PC-9 (cell line): ENCODE measurements at regions not wholly inside any gene's neighbourhood (a gene's known extent, or its start where the extent isn't known, plus 50 kb on each side); places are given as distances from the start of the nearest gene placed in this dataset.

Source experiments
- BruUV-seq: library from RNA; stranded (reverse); fragments of 400-500 nt; replicated peaks from 2 replicates; lab custom pipeline; 2021; lab: Mats Ljungman, UMichigan
- CTCF ChIA-PET: fragments of 300-600 bp; sonication (Branson Sonifier 250); formaldehyde crosslinking; loops from one replicate; lab custom pipeline; 2022; ENCODE audit warnings: antibody characterized with exemption; lab: Charles Lee
- POLR2A ChIA-PET: fragments of 300-600 bp; sonication (Branson Sonifier 250); formaldehyde crosslinking; loops from one replicate; lab custom pipeline; 2022; ENCODE audit warnings: antibody characterized with exemption; ENCODE audit not compliant: unreplicated experiment; lab: Charles Lee
- DNase-seq, 2 experiments: peaks; one replicate each; pipeline versions ENCODE4 v3.0.0 to v3.0.0-alpha.2; 2015 to 2022; ENCODE audit warnings: mixed read lengths in 1 of 2
- H2AFZ ChIP-seq: fragments of 200-600 bp; sonication (generic); 2 replicates; pipeline ENCODE4 v1.8.1; 2017; ENCODE audit warnings: antibody characterized with exemption
- H3F3A ChIP-seq: fragments of 200-600 bp; sonication (generic); 2 replicates; pipeline ENCODE4 v1.8.1; 2017; ENCODE audit warnings: antibody characterized with exemption, mild to moderate bottlenecking, low read depth; ENCODE audit not compliant: insufficient read depth
- H3K27ac ChIP-seq: fragments of 200-600 bp; sonication (generic); 2 replicates; pipeline ENCODE4 v1.6.1; 2016; ENCODE audit warnings: mixed run types
- H3K27me3 ChIP-seq: fragments of 200-600 bp; sonication (generic); 2 replicates; pipeline ENCODE4 v1.6.1; 2016; ENCODE audit warnings: low read depth, mixed run types; ENCODE audit not compliant: insufficient read depth
- H3K36me3 ChIP-seq: fragments of 200-600 bp; sonication (generic); 2 replicates; pipeline ENCODE4 v1.6.1; 2016; ENCODE audit warnings: low read depth, mixed run types
- H3K4me1 ChIP-seq: fragments of 200-600 bp; sonication (generic); replicated peaks from 2 replicates; pipeline ENCODE4 v1.6.1; 2016; ENCODE audit warnings: mixed run types; ENCODE audit not compliant: insufficient read depth
- H3K4me2 ChIP-seq: fragments of 200-600 bp; sonication (generic); 2 replicates; pipeline ENCODE4 v1.6.1; 2017; ENCODE audit warnings: mixed run types
- H3K4me3 ChIP-seq: fragments of 200-600 bp; sonication (generic); 2 replicates; pipeline ENCODE4 v1.6.1; 2016; ENCODE audit warnings: mixed run types
- H3K79me2 ChIP-seq: fragments of 200-600 bp; sonication (generic); 2 replicates; pipeline ENCODE4 v1.6.1; 2017; ENCODE audit warnings: low read depth, mixed run types
- H3K9me2 ChIP-seq: fragments of 200-600 bp; sonication (generic); 2 replicates; pipeline ENCODE4 v1.8.1; 2017; ENCODE audit warnings: mild to moderate bottlenecking; ENCODE audit not compliant: insufficient read depth
- H3K9me3 ChIP-seq: fragments of 200-600 bp; sonication (generic); 2 replicates; pipeline ENCODE4 v1.8.1; 2016; ENCODE audit warnings: low read depth; ENCODE audit not compliant: insufficient read depth
- H4K20me1 ChIP-seq: fragments of 200-600 bp; sonication (generic); 2 replicates; pipeline ENCODE4 v1.8.1; 2017; ENCODE audit not compliant: insufficient read depth
- EZH2 ChIP-seq: fragments of 200-600 bp; sonication (generic); IDR thresholded peaks from 2 replicates; pipeline ENCODE4 v1.8.0; 2017; ENCODE audit warnings: antibody characterized with exemption, low read depth
- intact Hi-C: fragments of 100-400 bp; cut with micrococcal nuclease; formaldehyde crosslinking; loops from one replicate; pipeline ENCODE4 v1.10.0; 2022; ENCODE audit not compliant: unreplicated experiment
- TF ChIP-seq, protein P1 (sequence below): fragments of 200-600 bp; sonication (generic); conservative IDR thresholded peaks from 2 replicates; pipeline ENCODE4 v1.6.1; 2017; ENCODE audit warnings: mixed run types, antibody characterized with exemption, mild to moderate bottlenecking, moderate library complexity

DNA sequence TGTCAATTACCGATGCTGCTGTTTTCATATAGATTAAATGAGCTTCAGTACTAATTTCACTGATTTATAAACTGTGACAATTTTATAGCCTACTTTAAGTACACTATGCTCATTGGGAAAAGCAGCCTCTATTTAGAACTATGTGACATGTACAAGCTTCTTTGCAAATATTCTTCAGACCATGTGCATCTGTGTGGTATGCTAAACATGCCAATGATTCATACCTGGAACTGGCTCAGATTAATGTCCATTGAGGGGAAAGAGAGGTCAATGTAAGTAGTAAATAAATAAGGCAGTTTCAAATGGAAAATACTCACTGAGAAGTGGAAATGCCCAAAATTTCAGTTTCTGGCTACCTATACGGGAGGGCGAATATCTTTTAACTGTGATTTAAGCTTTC lies 777.7 kb downstream of the C6orf118 start:
- Histone ChIP-seq H3K9me3 (no peaks in the 10 kb centered on the region), H3K4me3 (no peak overlapping the region), H3K36me3 (no peaks in the 10 kb centered on the region), H3K4me1 (no peaks in the 10 kb centered on the region), H3K79me2 (no peaks in the 10 kb centered on the region), H3K27ac (no peak overlapping the region), H3F3A (no peaks in the 10 kb centered on the region), H4K20me1 (no peaks in the 10 kb centered on the region), H3K4me2 (no peak overlapping the region), H3K27me3 (no peaks in the 10 kb centered on the region), H3K9me2 (no peaks in the 10 kb centered on the region; the same call in 1 of the 2 replicates), H2AFZ (no peak overlapping the region)
- DNase-seq, result no peak
- no TSS peak for BruUV-seq
- TF ChIP-seq EZH2, result no peak
- TF ChIP-seq, protein P1, sequence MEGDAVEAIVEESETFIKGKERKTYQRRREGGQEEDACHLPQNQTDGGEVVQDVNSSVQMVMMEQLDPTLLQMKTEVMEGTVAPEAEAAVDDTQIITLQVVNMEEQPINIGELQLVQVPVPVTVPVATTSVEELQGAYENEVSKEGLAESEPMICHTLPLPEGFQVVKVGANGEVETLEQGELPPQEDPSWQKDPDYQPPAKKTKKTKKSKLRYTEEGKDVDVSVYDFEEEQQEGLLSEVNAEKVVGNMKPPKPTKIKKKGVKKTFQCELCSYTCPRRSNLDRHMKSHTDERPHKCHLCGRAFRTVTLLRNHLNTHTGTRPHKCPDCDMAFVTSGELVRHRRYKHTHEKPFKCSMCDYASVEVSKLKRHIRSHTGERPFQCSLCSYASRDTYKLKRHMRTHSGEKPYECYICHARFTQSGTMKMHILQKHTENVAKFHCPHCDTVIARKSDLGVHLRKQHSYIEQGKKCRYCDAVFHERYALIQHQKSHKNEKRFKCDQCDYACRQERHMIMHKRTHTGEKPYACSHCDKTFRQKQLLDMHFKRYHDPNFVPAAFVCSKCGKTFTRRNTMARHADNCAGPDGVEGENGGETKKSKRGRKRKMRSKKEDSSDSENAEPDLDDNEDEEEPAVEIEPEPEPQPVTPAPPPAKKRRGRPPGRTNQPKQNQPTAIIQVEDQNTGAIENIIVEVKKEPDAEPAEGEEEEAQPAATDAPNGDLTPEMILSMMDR, result no peak
- ChIA-PET CTCF (no interaction called here), POLR2A (no interaction called here)
- intact Hi-C loops, result no loop called here

DNA sequence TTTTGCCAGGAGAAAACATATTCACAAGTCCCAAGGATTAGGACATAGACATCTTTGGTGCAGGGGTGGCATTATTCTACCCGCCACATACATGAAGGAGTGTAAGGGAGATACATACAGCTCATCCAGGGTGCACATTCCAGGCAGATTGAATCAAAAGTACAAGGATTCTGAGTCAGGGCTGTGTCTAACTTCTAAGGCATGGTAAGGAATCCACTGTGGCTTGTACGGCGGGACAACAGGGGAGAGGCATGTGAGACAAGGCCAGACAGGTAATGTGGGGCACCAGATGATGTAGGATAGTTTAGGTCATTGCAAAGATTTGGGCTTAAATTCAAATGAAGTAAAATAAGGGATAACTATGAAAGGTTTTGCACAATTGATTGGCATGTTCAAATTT lies 780.9 kb downstream of the C6orf118 start:
- TF ChIP-seq EZH2, result no peak
- Histone ChIP-seq H3K79me2 (no peaks in the 10 kb centered on the region), H3F3A (no peaks in the 10 kb centered on the region), H3K4me2 (no peak overlapping the region), H3K27me3 (no peaks in the 10 kb centered on the region), H2AFZ (no peak overlapping the region), H4K20me1 (no peaks in the 10 kb centered on the region), H3K9me2 (no peaks in the 10 kb centered on the region), H3K9me3 (no peaks in the 10 kb centered on the region), H3K36me3 (no peaks in the 10 kb centered on the region), H3K27ac (no peak overlapping the region), H3K4me3 (no peak overlapping the region), H3K4me1 (no peaks in the 10 kb centered on the region)
- CTCF ChIA-PET, result no interaction called here
- no TSS peak for BruUV-seq
- intact Hi-C loops, result no loop called here
- POLR2A ChIA-PET, result no interaction called here
- DNase-seq, result no peak

DNA sequence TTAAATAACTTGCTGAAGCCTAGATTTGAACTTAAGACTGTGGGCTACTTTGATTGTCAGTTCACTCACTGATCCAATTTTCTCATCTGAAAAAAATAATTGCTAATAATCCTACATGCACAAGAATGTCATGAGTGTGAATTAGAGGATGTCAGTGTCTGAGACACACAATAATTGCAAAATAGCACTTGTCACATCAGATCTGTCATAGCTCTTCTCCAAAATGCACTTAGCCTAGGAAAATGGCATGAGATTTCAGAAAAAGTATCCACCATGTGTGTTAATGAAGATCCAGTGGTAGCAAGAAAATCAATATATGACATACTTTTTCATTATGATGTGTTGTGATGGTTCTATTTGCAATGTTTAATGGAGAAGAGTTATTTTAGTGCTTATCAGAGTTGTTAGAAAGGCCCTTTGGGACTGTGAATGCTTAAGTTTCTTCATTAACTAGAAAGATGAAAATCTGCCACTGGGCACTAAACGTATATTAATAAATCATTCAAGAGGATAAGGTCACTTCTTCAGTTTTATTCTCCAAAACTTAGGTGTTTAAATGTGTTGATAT lies 786.2 kb downstream of the C6orf118 start:
- no peaks in the 10 kb centered on the region for H3K79me2 ChIP-seq
- H3K4me2 ChIP-seq, result no peak overlapping the region
- H3K9me3 ChIP-seq, result no peaks in the 10 kb centered on the region
- H2AFZ ChIP-seq, result no peak overlapping the region
- no peak overlapping the region for H3K27ac ChIP-seq
- ChIA-PET CTCF (interaction anchor here (0.5 to 0.6 kb wide), 2 partner anchors 228 to 511 kb away, joined by 3 to 5 read pairs; no protein-coding TSS in a partner anchor), POLR2A (no interaction called here)
- H3F3A ChIP-seq, result no peaks in the 10 kb centered on the region
- no peaks in the 10 kb centered on the region for H4K20me1 ChIP-seq
- H3K4me1 ChIP-seq, result no peaks in the 10 kb centered on the region
- intact Hi-C loops, result no loop called here
- no TSS peak for BruUV-seq
- no peaks in the 10 kb centered on the region for H3K27me3 ChIP-seq
- no peaks in the 10 kb centered on the region for H3K9me2 ChIP-seq
- H3K36me3 ChIP-seq, result no peaks in the 10 kb centered on the region
- TF ChIP-seq EZH2, result no peak
- TF ChIP-seq, protein P1, result no peak
- H3K4me3 ChIP-seq, result no peak overlapping the region
- no peak for DNase-seq

DNA sequence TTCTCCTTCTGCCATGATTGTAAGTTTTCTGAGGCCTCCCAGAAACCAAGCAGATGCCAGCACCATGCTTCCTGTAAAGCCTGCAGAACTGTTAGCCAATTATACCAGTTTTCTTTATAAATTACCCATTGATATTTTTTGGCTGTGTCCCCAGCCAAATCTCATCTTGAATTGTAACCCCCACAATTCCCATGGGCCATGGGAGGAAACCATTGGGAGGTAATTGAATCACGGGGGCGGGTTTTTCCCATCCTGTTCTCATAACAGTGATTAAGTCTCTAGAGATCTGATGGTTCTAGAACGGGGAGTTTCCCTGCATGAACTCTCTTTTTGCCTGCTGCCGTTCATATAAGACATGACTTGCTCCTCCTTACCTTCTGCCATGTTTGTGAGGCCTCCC lies 788.5 kb downstream of the C6orf118 start:
- Histone ChIP-seq H4K20me1 (no peaks in the 10 kb centered on the region), H3K79me2 (no peaks in the 10 kb centered on the region), H3K9me3 (no peaks in the 10 kb centered on the region), H3K27me3 (no peaks in the 10 kb centered on the region), H3K27ac (no peak overlapping the region), H2AFZ (no peak overlapping the region), H3K4me1 (no peaks in the 10 kb centered on the region), H3K4me2 (no peak overlapping the region), H3K9me2 (no peaks in the 10 kb centered on the region), H3K36me3 (no peaks in the 10 kb centered on the region), H3K4me3 (no peak overlapping the region), H3F3A (no peaks in the 10 kb centered on the region)
- ChIA-PET POLR2A (no interaction called here), CTCF (no interaction called here)
- intact Hi-C loops, result no loop called here
- TF ChIP-seq EZH2, result no peak
- TF ChIP-seq, protein P1, result no peak
- no TSS peak for BruUV-seq
- DNase-seq, result no peak
